Natural killer cell (primary cell): ENCODE measurements at regions not wholly inside any gene's neighbourhood (a gene's known extent, or its start where the extent isn't known, plus 50 kb on each side); places are given as distances from the start of the nearest gene placed in this dataset.

Source experiments
- ATAC-seq, 3 donors: fragments of 150-1000 bp in 2 of 3; fragments of 200-7000 bp in 1 of 3; cut with Tn5 transposase; 1 replicate in 1 of 3; 2 replicates in 2 of 3; pipeline ENCODE4 v1.10.0; 2021; ENCODE audit warnings: mild to moderate bottlenecking in 2 of 3, moderate library complexity in 2 of 3
- DNase-seq, 2 donors: peaks; one replicate each; pipeline versions ENCODE4 v3.0.0 to v3.0.0-alpha.2; 2013 to 2021; ENCODE audit warnings: mixed read lengths in 1 of 2
- H3K27ac ChIP-seq: one replicate; pipeline ENCODE4 v1.5.1; 2013; ENCODE audit warnings: mild to moderate bottlenecking, low read length
- H3K27me3 ChIP-seq: one replicate; pipeline ENCODE4 v1.6.1; 2013; ENCODE audit warnings: low read length; ENCODE audit not compliant: control insufficient read depth, insufficient read depth
- H3K36me3 ChIP-seq: one replicate; pipeline ENCODE4 v1.6.1; 2013; ENCODE audit warnings: low read length; ENCODE audit not compliant: control insufficient read depth, insufficient read depth
- H3K4me1 ChIP-seq: one replicate; pipeline ENCODE4 v1.6.1; 2013; ENCODE audit warnings: low read length; ENCODE audit not compliant: control insufficient read depth, insufficient read depth
- H3K4me3 ChIP-seq: one replicate; pipeline ENCODE4 v1.5.1; 2013; ENCODE audit warnings: low read length
- H3K9me3 ChIP-seq: one replicate; pipeline ENCODE4 v1.6.1; 2013; ENCODE audit warnings: low read length; ENCODE audit not compliant: control insufficient read depth, insufficient read depth
- H3K27ac Mint-ChIP-seq, 2 donors: one replicate each; pipeline ENCODE4 v1.8.0; 2022; ENCODE audit warnings: mild to moderate bottlenecking in 2 of 2, mixed read lengths in 2 of 2, moderate library complexity in 1 of 2
- H3K27me3 Mint-ChIP-seq, 2 donors: one replicate each; pipeline ENCODE4 v1.8.0; 2022; ENCODE audit warnings: low read depth in 2 of 2, mixed read lengths in 2 of 2
- H3K36me3 Mint-ChIP-seq: one replicate; pipeline ENCODE4 v1.8.0; 2022; ENCODE audit warnings: mixed read lengths
- H3K4me1 Mint-ChIP-seq, 2 donors: one replicate each; pipeline ENCODE4 v1.8.0; 2022; ENCODE audit warnings: mixed read lengths in 2 of 2
- H3K4me3 Mint-ChIP-seq: one replicate; pipeline ENCODE4 v1.8.0; 2022; ENCODE audit warnings: mild to moderate bottlenecking, moderate library complexity, mixed read lengths
- H3K9me3 Mint-ChIP-seq, 2 donors: one replicate each; pipeline ENCODE4 v1.8.0; 2022; ENCODE audit warnings: mixed read lengths in 2 of 2
- WGBS: methylation state at CpG from one replicate; pipeline ENCODE4 v1.1.7; 2013; ENCODE audit warnings: missing lambda C conversion rate; ENCODE audit not compliant: insufficient coverage; 5-methylcytosine and 5-hydroxymethylcytosine counted together
- intact Hi-C: fragments of 100-400 bp; cut with micrococcal nuclease; formaldehyde crosslinking; loops from one replicate; pipeline ENCODE4 v1.14.2; 2022
- TF ChIP-seq, protein P1 (sequence below): fragments of 200-600 bp; IDR thresholded peaks from one replicate; pipeline ENCODE4 v1.8.0; 2022; ENCODE audit warnings: antibody characterized with exemption

DNA sequence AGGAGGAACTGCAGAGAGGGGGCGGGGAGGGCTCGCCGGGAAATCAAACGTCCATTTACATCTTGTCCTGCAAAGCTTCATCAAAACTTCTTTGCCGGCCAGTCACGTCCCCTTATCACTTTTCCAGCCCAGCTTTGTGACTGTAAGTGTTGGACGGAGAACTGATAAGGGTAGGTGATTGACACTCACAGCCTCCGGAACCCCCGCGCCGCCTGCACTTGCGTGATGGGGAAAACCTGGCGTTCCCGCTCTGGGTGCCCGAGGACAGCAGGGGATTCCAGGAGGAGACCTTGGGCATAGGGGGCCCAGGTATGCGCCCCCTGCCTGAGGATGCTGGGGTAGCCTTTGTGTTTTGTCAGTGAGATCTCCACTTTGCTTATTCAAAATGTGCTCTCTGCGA lies 72.8 kb upstream of the ANKRD34C start:
- intact Hi-C loops = no loop called here
- no peak overlapping the region for H3K27ac ChIP-seq
- H3K27me3 ChIP-seq = peaks cover 4% of the 10 kb centered on the region
- H3K36me3 ChIP-seq = no peaks in the 10 kb centered on the region
- ATAC-seq = no peak
- Mint-ChIP-seq H3K4me3 (no peak overlapping the region), H3K27me3 (peaks cover 31 to 52% of the 10 kb centered on the region in 2 donors), H3K9me3 (no peaks in the 10 kb centered on the region), H3K27ac (no peak overlapping the region), H3K4me1 (no peaks in the 10 kb centered on the region), H3K36me3 (no peaks in the 10 kb centered on the region)
- TF ChIP-seq, protein P1, sequence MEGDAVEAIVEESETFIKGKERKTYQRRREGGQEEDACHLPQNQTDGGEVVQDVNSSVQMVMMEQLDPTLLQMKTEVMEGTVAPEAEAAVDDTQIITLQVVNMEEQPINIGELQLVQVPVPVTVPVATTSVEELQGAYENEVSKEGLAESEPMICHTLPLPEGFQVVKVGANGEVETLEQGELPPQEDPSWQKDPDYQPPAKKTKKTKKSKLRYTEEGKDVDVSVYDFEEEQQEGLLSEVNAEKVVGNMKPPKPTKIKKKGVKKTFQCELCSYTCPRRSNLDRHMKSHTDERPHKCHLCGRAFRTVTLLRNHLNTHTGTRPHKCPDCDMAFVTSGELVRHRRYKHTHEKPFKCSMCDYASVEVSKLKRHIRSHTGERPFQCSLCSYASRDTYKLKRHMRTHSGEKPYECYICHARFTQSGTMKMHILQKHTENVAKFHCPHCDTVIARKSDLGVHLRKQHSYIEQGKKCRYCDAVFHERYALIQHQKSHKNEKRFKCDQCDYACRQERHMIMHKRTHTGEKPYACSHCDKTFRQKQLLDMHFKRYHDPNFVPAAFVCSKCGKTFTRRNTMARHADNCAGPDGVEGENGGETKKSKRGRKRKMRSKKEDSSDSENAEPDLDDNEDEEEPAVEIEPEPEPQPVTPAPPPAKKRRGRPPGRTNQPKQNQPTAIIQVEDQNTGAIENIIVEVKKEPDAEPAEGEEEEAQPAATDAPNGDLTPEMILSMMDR = no peak
- WGBS = 6% methylated on average over 15 of the region's 17 CpGs
- no peak for DNase-seq
- H3K4me1 ChIP-seq = no peaks in the 10 kb centered on the region
- no peak overlapping the region for H3K4me3 ChIP-seq
- H3K9me3 ChIP-seq = no peaks in the 10 kb centered on the region

DNA sequence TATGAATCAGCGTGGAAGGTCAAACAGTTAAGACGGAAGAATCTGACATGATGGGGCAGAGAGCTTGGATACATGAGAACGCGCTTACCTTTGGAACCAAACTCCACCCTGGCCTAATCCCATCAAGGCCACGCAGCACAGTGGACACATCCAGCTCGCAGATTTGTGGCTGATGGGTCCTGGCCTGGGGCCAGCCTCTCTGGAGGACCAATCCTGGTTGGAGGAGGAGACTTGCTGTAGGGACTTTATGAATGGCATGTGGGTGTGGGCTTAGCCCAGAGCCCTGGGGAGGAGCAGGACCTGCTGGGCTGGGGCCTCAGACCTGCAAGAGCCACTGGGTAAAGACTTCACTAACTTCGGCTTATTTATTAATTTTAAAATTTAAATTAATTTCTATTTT lies 73.4 kb upstream of the ANKRD34C start:
- WGBS = 95% methylated on average over 6 of the region's 7 CpGs
- ATAC-seq = no peak
- H3K27ac Mint-ChIP-seq = no peak overlapping the region
- TF ChIP-seq, protein P1 = no peak
- no peak overlapping the region for H3K27ac ChIP-seq
- H3K36me3 Mint-ChIP-seq = no peaks in the 10 kb centered on the region
- no peak for DNase-seq
- intact Hi-C loops = no loop called here
- H3K27me3 Mint-ChIP-seq = peaks cover 31 to 52% of the 10 kb centered on the region in 2 donors
- H3K27me3 ChIP-seq = peaks cover 4% of the 10 kb centered on the region
- no peak overlapping the region for H3K4me3 Mint-ChIP-seq
- no peaks in the 10 kb centered on the region for H3K36me3 ChIP-seq
- H3K9me3 Mint-ChIP-seq = no peaks in the 10 kb centered on the region
- H3K4me3 ChIP-seq = no peak overlapping the region
- no peaks in the 10 kb centered on the region for H3K4me1 ChIP-seq
- H3K9me3 ChIP-seq = no peaks in the 10 kb centered on the region
- no peaks in the 10 kb centered on the region for H3K4me1 Mint-ChIP-seq

DNA sequence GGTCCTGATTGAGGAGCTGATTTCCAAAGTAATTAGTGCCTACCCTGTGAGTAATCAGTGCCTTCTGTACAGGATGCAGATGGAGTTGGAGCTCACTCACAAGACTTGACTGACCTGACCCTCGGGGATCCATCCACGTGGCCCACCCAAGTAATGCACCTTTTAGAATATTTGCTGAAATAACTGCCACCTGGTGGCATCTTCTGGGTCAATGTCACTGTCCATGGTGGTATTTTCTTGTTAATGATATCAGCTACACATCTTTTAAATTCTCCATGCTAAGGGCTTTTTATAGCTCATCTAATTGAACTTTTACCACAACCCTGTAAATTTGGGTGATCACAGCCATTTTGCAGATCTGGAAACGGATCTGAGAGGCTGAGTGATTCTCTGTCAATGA lies 74.3 kb upstream of the ANKRD34C start:
- Mint-ChIP-seq H3K36me3 (no peaks in the 10 kb centered on the region), H3K27me3 (peaks cover 32 to 54% of the 10 kb centered on the region in 2 donors), H3K9me3 (no peaks in the 10 kb centered on the region), H3K4me1 (no peaks in the 10 kb centered on the region), H3K27ac (no peak overlapping the region), H3K4me3 (no peak overlapping the region)
- Histone ChIP-seq H3K27me3 (peaks cover 4% of the 10 kb centered on the region), H3K9me3 (no peaks in the 10 kb centered on the region), H3K36me3 (no peaks in the 10 kb centered on the region), H3K27ac (no peak overlapping the region), H3K4me1 (no peaks in the 10 kb centered on the region), H3K4me3 (no peak overlapping the region)
- TF ChIP-seq, protein P1 = no peak
- 52% methylated on average over 3 of the region's 3 CpGs for WGBS
- intact Hi-C loops = no loop called here
- no peak for DNase-seq
- ATAC-seq = no peak

DNA sequence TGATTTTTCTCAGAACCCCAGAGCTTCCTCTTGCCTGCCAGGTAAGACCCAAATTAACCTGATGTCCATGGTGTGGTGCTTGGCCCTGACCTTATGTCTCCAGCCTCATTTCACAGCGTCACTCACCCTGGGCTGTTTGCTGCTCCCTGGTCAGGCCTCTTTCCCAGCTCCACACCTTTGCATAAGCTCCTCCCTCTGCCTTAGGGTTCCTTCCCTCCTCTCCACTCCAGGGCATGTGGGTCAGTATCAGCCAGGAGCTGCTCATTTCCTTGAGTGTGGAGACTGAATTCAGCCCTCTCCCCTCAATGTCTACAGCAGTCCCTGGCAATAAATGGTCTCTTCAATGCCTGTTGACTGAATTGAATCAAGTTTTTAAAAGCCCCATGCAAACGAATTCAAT lies 75.6 kb upstream of the ANKRD34C start:
- H3K4me3 Mint-ChIP-seq = no peak overlapping the region
- Histone ChIP-seq H3K9me3 (no peaks in the 10 kb centered on the region), H3K4me3 (no peak overlapping the region), H3K27me3 (peaks cover 4% of the 10 kb centered on the region), H3K4me1 (no peaks in the 10 kb centered on the region), H3K27ac (no peak overlapping the region), H3K36me3 (no peaks in the 10 kb centered on the region)
- TF ChIP-seq, protein P1 = no peak
- H3K9me3 Mint-ChIP-seq = no peaks in the 10 kb centered on the region
- intact Hi-C loops = no loop called here
- WGBS = 54% methylated on average over 2 of the region's 2 CpGs
- DNase-seq (no peak), ATAC-seq (no peak)
- peaks cover 32 to 66% of the 10 kb centered on the region in 2 donors for H3K27me3 Mint-ChIP-seq
- H3K36me3 Mint-ChIP-seq = no peaks in the 10 kb centered on the region
- no peak overlapping the region for H3K27ac Mint-ChIP-seq
- H3K4me1 Mint-ChIP-seq = no peaks in the 10 kb centered on the region
